ENCODE measurements at regions not wholly inside any gene's neighbourhood (a gene's known extent, or its start where the extent isn't known, plus 50 kb on each side); places are given as distances from the start of the nearest gene placed in this dataset.

DNA sequence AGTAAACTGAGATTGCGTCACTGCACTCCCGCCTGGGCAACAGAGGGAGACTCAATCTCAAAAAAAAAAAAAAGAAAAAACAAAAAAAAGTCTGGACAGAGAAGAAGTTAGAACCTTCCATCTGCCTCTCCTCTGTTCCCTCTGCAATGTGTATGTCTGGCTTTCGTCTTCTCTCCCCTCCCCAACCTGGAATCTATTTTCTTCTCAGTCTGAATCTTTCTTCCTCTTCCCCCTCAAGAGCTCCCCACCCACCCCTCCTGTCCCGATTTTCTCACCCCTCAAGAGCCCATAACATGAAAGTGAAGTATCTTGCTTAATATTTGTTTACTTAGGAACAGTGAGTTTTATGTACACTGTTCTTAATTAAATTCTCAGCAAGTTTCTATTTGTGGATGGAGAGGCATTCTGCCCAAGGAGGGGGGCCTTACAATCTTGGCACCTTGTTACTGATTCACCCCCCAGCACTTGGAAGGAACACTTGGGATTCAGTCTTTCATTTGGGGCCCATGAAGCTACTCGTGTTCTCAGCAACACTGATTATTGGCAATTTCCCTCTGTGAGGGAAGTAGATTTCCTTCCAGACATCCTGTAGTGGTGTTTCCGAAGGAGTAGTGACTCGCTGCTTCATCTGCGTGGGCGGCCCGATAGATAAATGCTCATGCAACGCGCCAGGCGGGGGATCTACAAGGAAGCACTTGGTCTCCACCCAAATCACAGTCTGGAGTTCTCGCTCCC, 69.3 kb upstream of the SRSF6 start:
- WGBS (ENCODE audit: insufficient coverage, insufficient replicate concordance, low lambda C conversion rate, missing lambda C conversion rate) = 34% methylated on average over 11 of the region's 14 CpGs
- no peaks in the 10 kb centered on the region for H3K36me3 ChIP-seq (ENCODE audit: control insufficient read depth in 2 of 2, insufficient read depth in 2 of 2, low read length in 1 of 2)
- TF ChIP-seq PML (IDR thresholded peaks at IDR 0.05; ENCODE audit: low read length) = no peak
- TF ChIP-seq, protein P1, sequence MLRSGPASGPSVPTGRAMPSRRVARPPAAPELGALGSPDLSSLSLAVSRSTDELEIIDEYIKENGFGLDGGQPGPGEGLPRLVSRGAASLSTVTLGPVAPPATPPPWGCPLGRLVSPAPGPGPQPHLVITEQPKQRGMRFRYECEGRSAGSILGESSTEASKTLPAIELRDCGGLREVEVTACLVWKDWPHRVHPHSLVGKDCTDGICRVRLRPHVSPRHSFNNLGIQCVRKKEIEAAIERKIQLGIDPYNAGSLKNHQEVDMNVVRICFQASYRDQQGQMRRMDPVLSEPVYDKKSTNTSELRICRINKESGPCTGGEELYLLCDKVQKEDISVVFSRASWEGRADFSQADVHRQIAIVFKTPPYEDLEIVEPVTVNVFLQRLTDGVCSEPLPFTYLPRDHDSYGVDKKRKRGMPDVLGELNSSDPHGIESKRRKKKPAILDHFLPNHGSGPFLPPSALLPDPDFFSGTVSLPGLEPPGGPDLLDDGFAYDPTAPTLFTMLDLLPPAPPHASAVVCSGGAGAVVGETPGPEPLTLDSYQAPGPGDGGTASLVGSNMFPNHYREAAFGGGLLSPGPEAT (IDR thresholded peaks at IDR 0.05; ENCODE audit: low read depth) = no peak
- TF ChIP-seq MTA3 (IDR thresholded peaks at IDR 0.05; ENCODE audit: borderline replicate concordance, low read length) = no peak
- no peak for TF ChIP-seq TBL1XR1 (IDR thresholded peaks at IDR 0.05; ENCODE audit: low read depth, low read length)
- TF ChIP-seq, protein P2, sequence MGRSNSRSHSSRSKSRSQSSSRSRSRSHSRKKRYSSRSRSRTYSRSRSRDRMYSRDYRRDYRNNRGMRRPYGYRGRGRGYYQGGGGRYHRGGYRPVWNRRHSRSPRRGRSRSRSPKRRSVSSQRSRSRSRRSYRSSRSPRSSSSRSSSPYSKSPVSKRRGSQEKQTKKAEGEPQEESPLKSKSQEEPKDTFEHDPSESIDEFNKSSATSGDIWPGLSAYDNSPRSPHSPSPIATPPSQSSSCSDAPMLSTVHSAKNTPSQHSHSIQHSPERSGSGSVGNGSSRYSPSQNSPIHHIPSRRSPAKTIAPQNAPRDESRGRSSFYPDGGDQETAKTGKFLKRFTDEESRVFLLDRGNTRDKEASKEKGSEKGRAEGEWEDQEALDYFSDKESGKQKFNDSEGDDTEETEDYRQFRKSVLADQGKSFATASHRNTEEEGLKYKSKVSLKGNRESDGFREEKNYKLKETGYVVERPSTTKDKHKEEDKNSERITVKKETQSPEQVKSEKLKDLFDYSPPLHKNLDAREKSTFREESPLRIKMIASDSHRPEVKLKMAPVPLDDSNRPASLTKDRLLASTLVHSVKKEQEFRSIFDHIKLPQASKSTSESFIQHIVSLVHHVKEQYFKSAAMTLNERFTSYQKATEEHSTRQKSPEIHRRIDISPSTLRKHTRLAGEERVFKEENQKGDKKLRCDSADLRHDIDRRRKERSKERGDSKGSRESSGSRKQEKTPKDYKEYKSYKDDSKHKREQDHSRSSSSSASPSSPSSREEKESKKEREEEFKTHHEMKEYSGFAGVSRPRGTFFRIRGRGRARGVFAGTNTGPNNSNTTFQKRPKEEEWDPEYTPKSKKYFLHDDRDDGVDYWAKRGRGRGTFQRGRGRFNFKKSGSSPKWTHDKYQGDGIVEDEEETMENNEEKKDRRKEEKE (IDR thresholded peaks at IDR 0.05) = no peak
- TF ChIP-seq TCF12 (IDR thresholded peaks at IDR 0.05; ENCODE audit: low read depth, low read length) = no peak
- TF ChIP-seq, protein P3, sequence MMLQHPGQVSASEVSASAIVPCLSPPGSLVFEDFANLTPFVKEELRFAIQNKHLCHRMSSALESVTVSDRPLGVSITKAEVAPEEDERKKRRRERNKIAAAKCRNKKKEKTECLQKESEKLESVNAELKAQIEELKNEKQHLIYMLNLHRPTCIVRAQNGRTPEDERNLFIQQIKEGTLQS (IDR thresholded peaks at IDR 0.05; ENCODE audit: borderline replicate concordance, extremely low read depth, low read depth, low read length) = no peak
- no peak for TF ChIP-seq SMAD1 (IDR thresholded peaks at IDR 0.05; ENCODE audit: low read depth, partially characterized antibody)
- TF ChIP-seq, protein P4, sequence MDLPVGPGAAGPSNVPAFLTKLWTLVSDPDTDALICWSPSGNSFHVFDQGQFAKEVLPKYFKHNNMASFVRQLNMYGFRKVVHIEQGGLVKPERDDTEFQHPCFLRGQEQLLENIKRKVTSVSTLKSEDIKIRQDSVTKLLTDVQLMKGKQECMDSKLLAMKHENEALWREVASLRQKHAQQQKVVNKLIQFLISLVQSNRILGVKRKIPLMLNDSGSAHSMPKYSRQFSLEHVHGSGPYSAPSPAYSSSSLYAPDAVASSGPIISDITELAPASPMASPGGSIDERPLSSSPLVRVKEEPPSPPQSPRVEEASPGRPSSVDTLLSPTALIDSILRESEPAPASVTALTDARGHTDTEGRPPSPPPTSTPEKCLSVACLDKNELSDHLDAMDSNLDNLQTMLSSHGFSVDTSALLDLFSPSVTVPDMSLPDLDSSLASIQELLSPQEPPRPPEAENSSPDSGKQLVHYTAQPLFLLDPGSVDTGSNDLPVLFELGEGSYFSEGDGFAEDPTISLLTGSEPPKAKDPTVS (IDR thresholded peaks at IDR 0.05; ENCODE audit: low read depth, low read length) = no peak
- RAD21 ChIA-PET (ENCODE audit: unreplicated experiment) = no interaction called here
- ATAC-seq (no peak), FAIRE-seq (no peak), DNase-seq (ENCODE audit: low read depth, low spot score) (no peak)
- H3K9me3 ChIP-seq (replicated peaks; ENCODE audit: control insufficient read depth, insufficient read depth, low read length) = peaks cover 2% of the 10 kb centered on the region; the same call in 2 of the 3 replicates
- H2AFZ ChIP-seq (ENCODE audit: control insufficient read depth, low read depth, low read length) = no peak overlapping the region
- no peaks in the 10 kb centered on the region for H3K27me3 ChIP-seq (replicated peaks in 1 of 2; ENCODE audit: control insufficient read depth in 2 of 2, insufficient read depth in 2 of 2, low read length in 1 of 2)
- no peaks in the 10 kb centered on the region for H3K4me1 ChIP-seq (ENCODE audit: control insufficient read depth, insufficient read depth, low read length)
- no peaks in the 10 kb centered on the region for H3K79me2 ChIP-seq (ENCODE audit: control insufficient read depth, insufficient read depth, low read length)
- intact Hi-C loops (cut with micrococcal nuclease; ENCODE audit: unreplicated experiment) = no loop called here
- in situ Hi-C loops (cut with MboI) = no loop called here
- BruUV-seq (replicated peaks) = no TSS peak
- no peak overlapping the region for H3K9ac ChIP-seq (ENCODE audit: control insufficient read depth, insufficient read depth, low read length)
- no peak overlapping the region for H3K4me2 ChIP-seq (ENCODE audit: control insufficient read depth, insufficient read depth)
- POLR2A ChIA-PET = interaction anchor here (0.6 kb wide), 1 partner anchor 54 kb away, joined by 3 read pairs; no protein-coding TSS in a partner anchor
- CTCF ChIA-PET = no interaction called here
- SMC1A ChIA-PET (ENCODE audit: uncharacterized antibody, unreplicated experiment) = no interaction called here
- no peak overlapping the region for H3K4me3 ChIP-seq
- H4K20me1 ChIP-seq (ENCODE audit: control insufficient read depth, insufficient read depth) = no peaks in the 10 kb centered on the region
- H3K27ac ChIP-seq (ENCODE audit: control insufficient read depth, insufficient read depth) = no peak overlapping the region

All from GM12878 (cell line).